ENCODE measurements at regions not wholly inside any gene's neighbourhood (a gene's known extent, or its start where the extent isn't known, plus 50 kb on each side); places are given as distances from the start of the nearest gene placed in this dataset.

DNA sequence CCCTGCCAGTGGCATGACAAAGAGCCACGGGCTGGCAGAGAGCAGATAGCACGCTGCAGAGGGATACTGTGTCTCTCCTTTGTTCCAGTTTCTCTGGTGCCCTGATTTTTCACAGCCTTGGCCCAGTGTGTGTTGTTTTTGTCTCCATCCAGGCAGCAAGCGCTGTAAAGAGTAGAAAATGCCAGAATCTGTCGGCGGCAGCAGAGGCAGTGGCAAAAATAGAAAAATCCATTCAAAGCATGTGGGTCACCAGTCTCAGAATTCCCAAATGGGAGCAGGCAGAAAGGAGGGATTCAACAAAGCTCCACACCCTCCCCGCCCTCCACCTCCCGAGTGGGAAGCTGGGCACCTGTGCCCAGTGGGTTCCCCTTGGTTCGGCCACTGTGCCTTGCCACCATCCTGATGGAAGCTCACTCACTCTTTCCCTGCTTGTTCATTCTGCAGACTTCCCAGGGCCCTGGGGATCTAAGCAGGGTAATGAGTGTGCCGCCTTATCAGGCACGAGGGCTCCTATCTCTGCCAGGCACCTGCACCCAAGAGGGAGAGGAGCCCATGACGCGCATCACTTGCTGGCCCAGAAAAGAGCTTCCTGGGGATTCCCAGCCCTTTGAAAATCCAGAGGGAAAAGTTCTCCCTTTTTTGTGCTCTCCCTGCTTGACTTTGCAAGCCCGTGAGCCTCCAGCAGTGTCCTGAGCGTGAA lies 416.9 kb downstream of the IRS2 start:
- TF ChIP-seq, protein P1, sequence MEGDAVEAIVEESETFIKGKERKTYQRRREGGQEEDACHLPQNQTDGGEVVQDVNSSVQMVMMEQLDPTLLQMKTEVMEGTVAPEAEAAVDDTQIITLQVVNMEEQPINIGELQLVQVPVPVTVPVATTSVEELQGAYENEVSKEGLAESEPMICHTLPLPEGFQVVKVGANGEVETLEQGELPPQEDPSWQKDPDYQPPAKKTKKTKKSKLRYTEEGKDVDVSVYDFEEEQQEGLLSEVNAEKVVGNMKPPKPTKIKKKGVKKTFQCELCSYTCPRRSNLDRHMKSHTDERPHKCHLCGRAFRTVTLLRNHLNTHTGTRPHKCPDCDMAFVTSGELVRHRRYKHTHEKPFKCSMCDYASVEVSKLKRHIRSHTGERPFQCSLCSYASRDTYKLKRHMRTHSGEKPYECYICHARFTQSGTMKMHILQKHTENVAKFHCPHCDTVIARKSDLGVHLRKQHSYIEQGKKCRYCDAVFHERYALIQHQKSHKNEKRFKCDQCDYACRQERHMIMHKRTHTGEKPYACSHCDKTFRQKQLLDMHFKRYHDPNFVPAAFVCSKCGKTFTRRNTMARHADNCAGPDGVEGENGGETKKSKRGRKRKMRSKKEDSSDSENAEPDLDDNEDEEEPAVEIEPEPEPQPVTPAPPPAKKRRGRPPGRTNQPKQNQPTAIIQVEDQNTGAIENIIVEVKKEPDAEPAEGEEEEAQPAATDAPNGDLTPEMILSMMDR (conservative IDR thresholded peaks at IDR 0.05), result no peak
- H3K27ac Mint-ChIP-seq (ENCODE audit: unreplicated experiment), result no peak overlapping the region
- H3K36me3 Mint-ChIP-seq (ENCODE audit: low read depth), result no peaks in the 10 kb centered on the region
- no peak for DNase-seq (ENCODE audit: low read depth, low spot score)
- no peak overlapping the region for H3K4me3 Mint-ChIP-seq
- H3K27me3 Mint-ChIP-seq (ENCODE audit: low read depth), result no peaks in the 10 kb centered on the region
- H3K9me3 Mint-ChIP-seq, result peaks cover 2% of the 10 kb centered on the region
- peaks cover 60% of the 10 kb centered on the region for H3K4me1 Mint-ChIP-seq

DNA sequence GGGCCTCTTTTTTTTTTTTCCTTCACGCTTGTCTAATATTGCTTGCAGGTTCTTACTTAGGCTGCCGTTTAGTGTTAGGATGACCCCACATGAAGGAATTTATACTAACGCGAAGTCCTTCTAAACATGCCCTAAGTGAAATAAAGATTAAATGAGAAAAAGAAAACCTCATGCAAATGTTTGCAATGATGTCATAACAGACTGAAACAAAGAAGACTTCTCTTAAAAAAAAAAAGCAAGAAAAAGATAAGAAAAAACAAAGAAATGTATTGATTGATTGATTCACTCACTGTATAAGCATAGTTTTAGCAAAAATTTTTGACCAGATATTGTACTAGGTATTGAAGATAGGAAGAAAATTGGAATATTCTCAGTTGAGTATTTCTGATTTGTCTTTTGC lies 418.2 kb downstream of the IRS2 start:
- no peak overlapping the region for H3K27ac Mint-ChIP-seq (ENCODE audit: unreplicated experiment)
- peaks cover 5% of the 10 kb centered on the region for H3K9me3 Mint-ChIP-seq
- H3K4me1 Mint-ChIP-seq, result peaks cover 51% of the 10 kb centered on the region
- no peak overlapping the region for H3K4me3 Mint-ChIP-seq
- no peaks in the 10 kb centered on the region for H3K36me3 Mint-ChIP-seq (ENCODE audit: low read depth)
- H3K27me3 Mint-ChIP-seq (ENCODE audit: low read depth), result no peaks in the 10 kb centered on the region
- TF ChIP-seq, protein P1 (conservative IDR thresholded peaks at IDR 0.05), result no peak
- no peak for DNase-seq (ENCODE audit: low read depth, low spot score)

GRCh38 chr13:109366525-109366924 lies 419.9 kb downstream of the IRS2 start:
- H3K4me3 Mint-ChIP-seq, result no peak overlapping the region
- DNase-seq (ENCODE audit: low read depth, low spot score), result no peak
- peaks cover 49% of the 10 kb centered on the region for H3K4me1 Mint-ChIP-seq
- no peaks in the 10 kb centered on the region for H3K36me3 Mint-ChIP-seq (ENCODE audit: low read depth)
- H3K9me3 Mint-ChIP-seq, result peaks cover 5% of the 10 kb centered on the region
- H3K27ac Mint-ChIP-seq (ENCODE audit: unreplicated experiment), result no peak overlapping the region
- TF ChIP-seq, protein P1 (conservative IDR thresholded peaks at IDR 0.05), result no peak
- H3K27me3 Mint-ChIP-seq (ENCODE audit: low read depth), result no peaks in the 10 kb centered on the region

DNA sequence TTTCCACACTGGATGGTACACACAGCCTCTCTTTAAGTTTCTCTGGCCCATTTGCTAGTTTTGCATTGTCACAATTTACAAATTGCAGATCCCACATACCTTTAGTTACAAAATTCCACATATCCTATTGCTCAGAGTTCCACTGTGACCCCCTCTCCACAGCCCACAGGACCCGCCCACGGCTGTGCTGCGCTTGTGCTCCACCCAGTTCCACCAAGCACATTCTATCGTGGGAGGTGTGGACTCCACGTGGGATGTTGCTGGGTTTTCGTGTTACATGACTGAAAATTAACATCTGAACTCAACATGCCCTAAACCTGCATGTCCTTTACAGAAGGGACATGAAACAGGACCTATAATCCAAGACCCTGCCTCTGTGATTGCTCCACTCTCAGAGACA lies 423.0 kb downstream of the IRS2 start:
- no peak for DNase-seq (ENCODE audit: low read depth, low spot score)
- TF ChIP-seq, protein P1 (conservative IDR thresholded peaks at IDR 0.05), result no peak
- Mint-ChIP-seq H3K4me3 (no peak overlapping the region), H3K36me3 (ENCODE audit: low read depth) (no peaks in the 10 kb centered on the region), H3K27ac (ENCODE audit: unreplicated experiment) (peak overlapping the region; percentile 52), H3K27me3 (ENCODE audit: low read depth) (no peaks in the 10 kb centered on the region), H3K9me3 (peaks cover 7% of the 10 kb centered on the region), H3K4me1 (peaks cover 26% of the 10 kb centered on the region)

DNA sequence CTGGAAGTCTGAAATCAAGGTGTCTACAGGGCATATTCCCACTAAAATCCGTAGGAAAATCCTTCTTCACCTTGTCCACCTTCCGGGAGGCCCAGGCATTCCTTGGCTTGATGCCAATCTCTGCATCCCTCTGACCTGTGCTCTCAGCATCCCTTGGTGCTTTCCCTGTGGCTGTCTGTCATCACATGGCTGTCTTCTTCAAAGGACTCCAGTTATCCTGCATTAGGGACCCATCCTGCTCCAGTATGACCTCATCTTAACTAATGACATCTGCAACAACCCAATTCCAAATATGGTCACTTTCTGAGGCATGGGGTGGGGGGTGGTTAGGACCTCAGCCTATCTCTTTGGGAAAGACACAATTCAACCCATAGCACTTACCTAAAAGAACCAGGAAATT lies 423.8 kb downstream of the IRS2 start:
- Mint-ChIP-seq H3K36me3 (ENCODE audit: low read depth) (no peaks in the 10 kb centered on the region), H3K27me3 (ENCODE audit: low read depth) (no peaks in the 10 kb centered on the region), H3K4me1 (peaks cover 18% of the 10 kb centered on the region), H3K4me3 (no peak overlapping the region), H3K27ac (ENCODE audit: unreplicated experiment) (no peak overlapping the region), H3K9me3 (peaks cover 7% of the 10 kb centered on the region)
- TF ChIP-seq, protein P1 (conservative IDR thresholded peaks at IDR 0.05), result no peak
- DNase-seq (ENCODE audit: low read depth, low spot score), result no peak

All from neural crest cell (in vitro differentiated cells).